ENCODE measurements at regions not wholly inside any gene's neighbourhood (a gene's known extent, or its start where the extent isn't known, plus 50 kb on each side); places are given as distances from the start of the nearest gene placed in this dataset.

- Histone ChIP-seq H3K9me2 (no peaks in the 10 kb centered on the region), H3K79me2 (ENCODE audit: insufficient read depth) (no peaks in the 10 kb centered on the region), H3K4me1 (ENCODE audit: control insufficient read depth in 1 of 2, insufficient read depth in 2 of 2, low read depth in 1 of 2, low read length in 1 of 2) (no peaks in the 10 kb centered on the region), H3K4me3 (ENCODE audit: low read depth in 2 of 2, low read length in 1 of 2) (no peak overlapping the region), H3F3A (replicated peaks; ENCODE audit: insufficient read depth) (no peaks in the 10 kb centered on the region), H3K36me3 (replicated peaks in 1 of 2; ENCODE audit: control insufficient read depth in 1 of 2, insufficient read depth in 2 of 2, low read length in 1 of 2) (no peaks in the 10 kb centered on the region), H4K20me1 (ENCODE audit: insufficient read depth) (no peaks in the 10 kb centered on the region), H2AFZ (ENCODE audit: low read depth) (no peak overlapping the region), H3K4me2 (no peak overlapping the region), H3K27ac (ENCODE audit: low read depth in 2 of 2, low read length in 1 of 2) (no peak overlapping the region), H3K9ac (no peak overlapping the region), H3K27me3 (ENCODE audit: insufficient read depth) (no peaks in the 10 kb centered on the region), H3K9me3 (no peaks in the 10 kb centered on the region; the same call in 1 of the 2 replicates)
- WGBS (ENCODE audit: low lambda C conversion rate), result 9% methylated on average over 5 of the region's 5 CpGs
- DNase-seq, result no peak
- TF ChIP-seq FOXJ3 (CRISPR knock-in tag; IDR thresholded peaks at IDR 0.05), result no peak
- TF ChIP-seq IRF3 (IDR thresholded peaks at IDR 0.05; ENCODE audit: low read depth, low read length), result no peak
- no peak for TF ChIP-seq POLR2AphosphoS5 (IDR thresholded peaks at IDR 0.05; ENCODE audit: low read depth, low read length)
- no peak for TF ChIP-seq SIN3A (IDR thresholded peaks at IDR 0.05; ENCODE audit: borderline replicate concordance, low read depth, low read length)
- no peak for TF ChIP-seq FOSL2 (IDR thresholded peaks at IDR 0.05; ENCODE audit: borderline replicate concordance, low read depth)
- TF ChIP-seq ELF1 (IDR thresholded peaks at IDR 0.05), result no peak
- no peak for TF ChIP-seq RFX5 (IDR thresholded peaks at IDR 0.05; ENCODE audit: low read length)
- no peak for TF ChIP-seq GABPA (IDR thresholded peaks at IDR 0.05; ENCODE audit: low read depth)
- TF ChIP-seq GATA2 (CRISPR knock-in tag; IDR thresholded peaks at IDR 0.05), result no peak
- no peak for TF ChIP-seq REST (IDR thresholded peaks at IDR 0.05; ENCODE audit: low read depth, low read length)
- no peak for TF ChIP-seq RAD21 (IDR thresholded peaks at IDR 0.05; ENCODE audit: low read length)
- TF ChIP-seq FOXM1 (IDR thresholded peaks at IDR 0.05; ENCODE audit: low read depth), result no peak
- no peak for TF ChIP-seq MXI1 (IDR thresholded peaks at IDR 0.05; ENCODE audit: low read depth, low read length)
- no peak for TF ChIP-seq RXRA (IDR thresholded peaks at IDR 0.05; ENCODE audit: borderline replicate concordance, low read depth)
- ChIA-PET POLR2A (no interaction called here), CTCF (no interaction called here)
Measured at GRCh38 chr2:194602750-194603149, 1054.3 kb upstream of the SLC39A10 start.

DNA sequence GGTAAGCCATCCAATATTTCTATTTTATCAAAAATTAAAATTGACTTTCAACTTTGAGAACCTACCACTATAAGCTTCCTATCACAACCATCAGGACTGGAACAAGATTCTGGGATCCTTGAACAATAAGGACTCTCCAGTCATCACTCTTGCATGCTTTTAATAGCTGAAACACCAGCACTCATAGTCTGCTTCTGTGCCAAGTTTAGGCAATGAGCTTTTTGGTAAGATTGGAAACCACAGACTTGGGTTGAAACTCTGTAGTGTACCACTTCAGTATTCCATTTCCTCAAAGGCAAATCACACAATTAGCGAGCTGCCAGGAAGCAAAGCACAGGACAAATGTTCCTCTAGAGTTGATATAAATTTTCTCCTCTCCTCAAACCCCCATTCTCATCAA, 1065.8 kb upstream of the SLC39A10 start:
- no peak for DNase-seq
- WGBS (ENCODE audit: low lambda C conversion rate), result 0% methylated on average over 1 of the region's 1 CpG

More for the DNA sequence above, 1065.8 kb upstream of the SLC39A10 start:
- Histone ChIP-seq H3K4me2 (no peak overlapping the region), H4K20me1 (ENCODE audit: insufficient read depth) (no peaks in the 10 kb centered on the region), H3K4me3 (ENCODE audit: low read depth in 2 of 2, low read length in 1 of 2) (no peak overlapping the region), H3K9ac (no peak overlapping the region), H2AFZ (ENCODE audit: low read depth) (peak overlapping the region; percentile 65; the same call in 1 of the 2 replicates), H3K9me3 (no peaks in the 10 kb centered on the region), H3K9me2 (0 out of 2 replicates have a peak, but pooled peaks cover 3% of the 10 kb centered on the region), H3K4me1 (ENCODE audit: control insufficient read depth in 1 of 2, insufficient read depth in 2 of 2, low read depth in 1 of 2, low read length in 1 of 2) (no peaks in the 10 kb centered on the region), H3F3A (replicated peaks; ENCODE audit: insufficient read depth) (no peaks in the 10 kb centered on the region), H3K27ac (ENCODE audit: low read depth in 2 of 2, low read length in 1 of 2) (no peak overlapping the region), H3K27me3 (ENCODE audit: insufficient read depth) (no peaks in the 10 kb centered on the region), H3K36me3 (replicated peaks in 1 of 2; ENCODE audit: control insufficient read depth in 1 of 2, insufficient read depth in 2 of 2, low read length in 1 of 2) (no peaks in the 10 kb centered on the region), H3K79me2 (ENCODE audit: insufficient read depth) (no peaks in the 10 kb centered on the region)
- ChIA-PET POLR2A (no interaction called here), CTCF (no interaction called here)
- TF ChIP-seq REST (IDR thresholded peaks at IDR 0.05; ENCODE audit: low read depth, low read length) (no peak), RCOR1 (IDR thresholded peaks at IDR 0.05; ENCODE audit: low read length) (no peak), MXI1 (IDR thresholded peaks at IDR 0.05; ENCODE audit: low read depth, low read length) (no peak)
- TF ChIP-seq, protein P1, sequence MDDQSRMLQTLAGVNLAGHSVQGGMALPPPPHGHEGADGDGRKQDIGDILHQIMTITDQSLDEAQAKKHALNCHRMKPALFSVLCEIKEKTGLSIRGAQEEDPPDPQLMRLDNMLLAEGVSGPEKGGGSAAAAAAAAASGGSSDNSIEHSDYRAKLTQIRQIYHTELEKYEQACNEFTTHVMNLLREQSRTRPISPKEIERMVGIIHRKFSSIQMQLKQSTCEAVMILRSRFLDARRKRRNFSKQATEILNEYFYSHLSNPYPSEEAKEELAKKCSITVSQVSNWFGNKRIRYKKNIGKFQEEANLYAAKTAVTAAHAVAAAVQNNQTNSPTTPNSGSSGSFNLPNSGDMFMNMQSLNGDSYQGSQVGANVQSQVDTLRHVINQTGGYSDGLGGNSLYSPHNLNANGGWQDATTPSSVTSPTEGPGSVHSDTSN (IDR thresholded peaks at IDR 0.05), result no peak
